Vagina (tissue), 2 donors: ENCODE measurements at regions not wholly inside any gene's neighbourhood (a gene's known extent, or its start where the extent isn't known, plus 50 kb on each side); places are given as distances from the start of the nearest gene placed in this dataset.
"Not testable (repeated sequence)": the region's sequence is repeated elsewhere in the genome, so short reads cannot be mapped to it uniquely, and the experiment has no call there.

Experiments
- CTCF ChIP-seq, 3 experiments: fragments of 450-650 bp in 2 of 3; fragments of 200-600 bp in 1 of 3; sonication (generic) in 1 of 3; IDR thresholded peaks; one replicate each; pipeline ENCODE4 v1.5.1; 2017 to 2019; ENCODE audit warnings: antibody characterized with exemption in 3 of 3, mild to moderate bottlenecking in 2 of 3, moderate library complexity in 2 of 3
- POLR2A ChIP-seq, 2 donors: fragments of 450-650 bp; IDR thresholded peaks; one replicate each; pipeline ENCODE4 v1.6.1; 2017; ENCODE audit warnings: antibody characterized with exemption in 2 of 2, mild to moderate bottlenecking in 2 of 2, moderate library complexity in 2 of 2
- POLR2AphosphoS5 ChIP-seq, 2 donors: sonication (generic); formaldehyde crosslinking; IDR thresholded peaks; one replicate each; pipeline ENCODE4 v1.9.0; 2017; ENCODE audit warnings: antibody characterized with exemption in 2 of 2, mild to moderate bottlenecking in 2 of 2, low read depth in 1 of 2; ENCODE audit not compliant: insufficient read depth in 1 of 2

- not testable (repeated sequence) for TF ChIP-seq POLR2AphosphoS5 (IDR thresholded peaks at IDR 0.05; ENCODE audit: insufficient read depth in 1 of 2, low read depth in 1 of 2); CTCF (IDR thresholded peaks at IDR 0.05); POLR2A (IDR thresholded peaks at IDR 0.05)
Measured at GRCh38 chr6:139726272-139726671, 351.8 kb upstream of the CITED2 start.
